H54 (cell line): ENCODE measurements at regions not wholly inside any gene's neighbourhood (a gene's known extent, or its start where the extent isn't known, plus 50 kb on each side); places are given as distances from the start of the nearest gene placed in this dataset.
A peak's percentile ranks its signal among the peaks of the same experiment; 100 is the strongest.

Experiments
- DNase-seq: peaks from one replicate; pipeline ENCODE4 v3.0.0; 2011; ENCODE audit warnings: low spot score, mixed read lengths; ENCODE audit not compliant: insufficient read length
- FAIRE-seq: peaks from 3 replicates; lab custom pipeline; 2011; peaks lifted over from hg19 to GRCh38; lab: Jason Lieb, UNC
- POLR2A ChIP-seq: IDR thresholded peaks from 2 replicates; pipeline ENCODE4 v1.6.1; 2011; ENCODE audit warnings: low read depth, mild to moderate bottlenecking, low read length

- FAIRE-seq (no peak), DNase-seq (no peak)
- no peak for TF ChIP-seq POLR2A
Observed at GRCh38 chr4:25536564-25537320, 118.9 kb upstream of the SLC34A2 start.

GRCh38 chr4:25538430-25538829 is 117.2 kb upstream of the SLC34A2 start:
- FAIRE-seq (no peak), DNase-seq (no peak)
- no peak for TF ChIP-seq POLR2A

- no peak for DNase-seq
Observed at GRCh38 chr4:25539241-25539640, 116.4 kb upstream of the SLC34A2 start.

GRCh38 chr4:25540734-25541133 is 114.9 kb upstream of the SLC34A2 start:
- DNase-seq (no peak), FAIRE-seq (no peak)
- TF ChIP-seq POLR2A, result no peak

More at GRCh38 chr4:25539241-25539640, 116.4 kb upstream of the SLC34A2 start:
- TF ChIP-seq POLR2A, result no peak
- no peak for FAIRE-seq

- no peak for TF ChIP-seq POLR2A
- FAIRE-seq (no peak), DNase-seq (no peak)
Observed at GRCh38 chr4:25547343-25547742, 108.3 kb upstream of the SLC34A2 start.

GRCh38 chr4:25549413-25549812 is 106.2 kb upstream of the SLC34A2 start:
- TF ChIP-seq POLR2A, result no peak
- FAIRE-seq (no peak), DNase-seq (no peak)

GRCh38 chr4:25550376-25551030 is 105.1 kb upstream of the SLC34A2 start:
- TF ChIP-seq POLR2A, result no peak
- DNase-seq (no peak), FAIRE-seq (no peak)

GRCh38 chr4:25551605-25552004 is 104.0 kb upstream of the SLC34A2 start:
- DNase-seq, result no peak
- FAIRE-seq, result no peak
- TF ChIP-seq POLR2A, result no peak

GRCh38 chr4:25552580-25553271 is 102.9 kb upstream of the SLC34A2 start:
- DNase-seq (peak; percentile 6), FAIRE-seq (no peak)

GRCh38 chr4:25559508-25559907 is 96.1 kb upstream of the SLC34A2 start:
- DNase-seq, result no peak
- TF ChIP-seq POLR2A, result no peak
- no peak for FAIRE-seq

More at GRCh38 chr4:25552580-25553271, 102.9 kb upstream of the SLC34A2 start:
- no peak for TF ChIP-seq POLR2A

- FAIRE-seq (no peak), DNase-seq (no peak)
- TF ChIP-seq POLR2A, result no peak
Observed at GRCh38 chr4:25560605-25561004, 95.0 kb upstream of the SLC34A2 start.

- no peak for TF ChIP-seq POLR2A
- FAIRE-seq, result no peak
- no peak for DNase-seq
Observed at GRCh38 chr4:25563071-25563564, 92.5 kb upstream of the SLC34A2 start.

- DNase-seq, result no peak
- TF ChIP-seq POLR2A, result no peak
- no peak for FAIRE-seq
Observed at GRCh38 chr4:25564836-25565235, 90.8 kb upstream of the SLC34A2 start.

- no peak for FAIRE-seq
- no peak for TF ChIP-seq POLR2A
- DNase-seq, result no peak
Observed at GRCh38 chr4:25567253-25567652, 88.4 kb upstream of the SLC34A2 start.
